NCI-H1105 (cell line): ENCODE measurements at regions not wholly inside any gene's neighbourhood (a gene's known extent, or its start where the extent isn't known, plus 50 kb on each side); places are given as distances from the start of the nearest gene placed in this dataset.

ENCODE experiments used
- DNase-seq: peaks from one replicate; lab custom pipeline; 2025; lab: John Stamatoyannopoulos, UW

DNA sequence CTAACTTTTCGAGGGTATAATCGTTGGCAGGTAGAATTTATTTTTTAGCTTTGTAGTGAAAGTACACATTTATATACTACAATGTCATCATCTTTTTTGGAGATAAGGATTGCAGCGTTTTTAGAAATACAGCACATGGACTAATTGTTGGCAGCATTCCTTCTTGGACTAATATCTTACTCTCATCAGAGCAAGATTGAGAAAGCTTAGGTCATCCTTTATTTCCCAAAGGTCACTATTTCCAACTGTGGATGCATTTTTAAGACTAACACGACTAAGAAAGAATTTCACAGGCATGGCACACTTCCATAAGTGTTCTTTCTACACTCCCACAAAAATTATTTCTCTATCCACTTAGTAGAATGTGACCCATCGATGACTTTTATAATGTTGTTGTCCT is 732.3 kb downstream of the NCAM2 start:
- no peak for DNase-seq

DNA sequence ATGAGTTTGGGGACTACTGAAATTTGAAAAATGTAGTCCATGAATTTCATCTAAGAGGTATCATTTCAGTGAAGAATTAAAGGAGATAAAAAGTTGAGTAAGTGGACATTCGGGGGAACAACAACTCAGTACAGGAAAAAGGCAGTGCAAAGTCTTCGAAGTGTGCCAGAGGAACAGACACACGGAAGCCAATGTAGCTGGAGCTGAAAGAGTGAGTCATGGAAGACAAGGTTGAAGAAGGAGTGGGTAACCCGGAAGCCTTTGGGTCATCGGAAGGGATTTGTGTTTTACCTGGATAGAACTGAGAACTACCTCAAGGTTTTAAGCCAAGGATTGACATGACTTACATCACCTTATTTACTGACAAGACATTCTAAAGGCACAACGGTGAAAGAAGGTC is 733.4 kb downstream of the NCAM2 start:
- DNase-seq = no peak

DNA sequence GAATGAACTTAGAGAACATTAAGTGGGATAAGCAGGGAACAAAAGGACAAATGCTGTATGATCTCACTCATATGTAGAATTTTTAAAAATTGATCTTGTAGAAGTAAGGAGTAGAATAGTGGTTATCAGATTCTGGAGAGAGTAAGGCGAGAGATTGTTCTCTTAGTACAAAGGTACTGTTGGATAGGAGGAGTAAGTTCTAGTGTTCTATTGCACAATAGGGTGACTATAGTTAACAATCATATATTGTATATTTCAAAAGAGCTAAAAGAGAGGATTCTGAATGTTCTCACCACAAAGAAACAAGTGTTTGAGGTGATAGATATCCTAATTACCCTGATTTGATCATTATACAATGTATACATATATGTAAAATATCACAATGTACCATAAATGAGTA is 735.9 kb downstream of the NCAM2 start:
- no peak for DNase-seq

- DNase-seq = no peak
These were observed 739.0 kb downstream of the NCAM2 start for GRCh38 chr21:21737186-21737585.

GRCh38 chr21:21740207-21740606 is 742.0 kb downstream of the NCAM2 start:
- DNase-seq = no peak

DNA sequence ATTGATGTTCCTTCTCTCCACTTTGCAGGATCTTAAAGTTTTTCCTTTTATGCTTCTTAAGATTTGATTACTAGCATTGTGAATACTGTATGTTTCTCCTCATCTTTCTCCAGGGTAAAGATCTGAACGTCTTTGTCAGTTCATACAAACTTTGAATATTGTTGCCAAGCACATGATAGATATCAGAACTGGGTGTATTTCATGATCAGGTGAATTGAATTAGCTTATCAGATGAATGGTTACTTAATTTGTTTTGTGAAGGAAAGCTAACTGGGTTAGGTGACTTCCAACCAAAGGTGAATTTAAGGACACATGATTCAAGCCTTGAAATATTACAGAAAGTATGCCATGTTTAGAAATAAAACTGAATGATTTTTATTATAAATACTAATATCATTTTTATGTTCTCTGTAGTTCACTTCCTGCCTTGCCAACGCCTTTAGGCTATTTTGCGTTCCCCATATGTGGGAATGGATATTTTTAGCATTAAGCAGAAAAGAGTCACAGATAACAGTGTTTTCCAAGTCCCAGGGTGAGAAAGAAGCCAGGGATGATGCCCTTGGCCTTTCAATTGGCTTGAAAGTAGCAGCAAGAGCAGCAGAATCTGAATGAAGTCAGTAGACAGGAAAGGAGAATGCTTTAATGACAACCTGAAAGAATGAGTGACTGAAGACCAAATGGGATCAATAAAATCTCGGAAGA is 752.1 kb downstream of the NCAM2 start:
- DNase-seq = no peak

GRCh38 chr21:21751286-21751685 is 753.1 kb downstream of the NCAM2 start:
- DNase-seq = no peak

- DNase-seq = no peak
These were observed 764.6 kb downstream of the NCAM2 start for GRCh38 chr21:21762855-21763254.

GRCh38 chr21:21764281-21764680 is 766.1 kb downstream of the NCAM2 start:
- DNase-seq = no peak

GRCh38 chr21:21767276-21767675 is 769.1 kb downstream of the NCAM2 start:
- no peak for DNase-seq

DNA sequence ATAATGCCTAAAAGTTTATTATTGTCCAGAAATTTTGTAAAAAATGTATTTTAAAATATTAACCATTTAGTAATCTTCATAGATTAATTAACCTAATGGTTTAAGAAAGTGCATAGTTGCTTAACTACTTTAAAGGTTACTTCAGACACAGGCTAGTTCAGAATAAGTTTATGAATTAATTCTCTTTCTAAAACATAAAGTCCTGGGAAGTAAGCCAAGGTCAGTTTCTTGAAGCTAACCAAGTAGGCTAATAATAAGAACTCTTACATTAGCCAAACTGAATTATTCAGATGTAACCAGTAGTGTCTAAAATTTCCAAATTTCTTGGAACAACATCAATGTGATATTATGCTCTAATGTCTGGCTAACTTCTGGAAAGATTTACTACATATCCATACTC is 790.4 kb downstream of the NCAM2 start:
- no peak for DNase-seq

GRCh38 chr21:21801921-21802320 is 803.7 kb downstream of the NCAM2 start:
- no peak for DNase-seq

DNA sequence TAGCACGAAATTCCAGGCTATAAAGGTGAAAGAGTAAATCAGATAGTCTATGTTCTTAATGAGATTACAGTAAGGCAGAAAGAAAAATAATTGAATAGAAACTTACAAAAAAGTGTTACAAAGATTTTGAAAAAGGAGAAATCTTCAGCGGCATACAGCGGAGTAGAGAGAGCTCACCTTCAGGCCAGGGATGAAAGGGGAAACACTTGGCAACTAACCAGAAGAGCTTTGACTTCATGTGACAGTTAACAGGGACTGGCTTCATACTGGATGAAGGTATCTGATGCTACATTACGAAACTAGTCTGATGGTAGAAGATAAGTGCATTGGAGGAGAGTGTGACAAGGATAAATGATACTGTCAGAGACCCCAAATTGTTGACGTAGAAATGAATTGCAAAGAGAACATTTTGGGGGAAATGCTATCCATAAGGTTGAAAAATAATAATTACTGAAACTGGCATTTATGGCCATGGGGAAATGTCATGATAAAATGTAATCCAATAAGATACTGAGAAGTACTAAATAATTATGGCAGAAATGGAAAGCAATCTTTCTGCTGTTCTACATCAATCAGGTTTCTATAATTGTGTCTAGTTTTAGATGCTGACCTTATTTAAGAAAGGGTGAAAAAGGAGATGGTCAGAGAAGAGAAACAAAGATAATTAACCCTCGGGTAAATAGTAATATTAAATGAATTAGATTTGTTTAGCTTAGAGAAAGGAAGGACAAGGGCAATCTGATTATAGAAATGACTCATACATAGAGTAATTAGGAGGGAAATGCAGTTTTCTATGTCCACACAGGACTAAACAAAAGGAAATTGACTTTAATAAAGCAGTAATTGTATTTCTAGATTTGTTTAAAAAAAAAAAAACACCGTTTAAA is 808.7 kb downstream of the NCAM2 start:
- DNase-seq = no peak

DNA sequence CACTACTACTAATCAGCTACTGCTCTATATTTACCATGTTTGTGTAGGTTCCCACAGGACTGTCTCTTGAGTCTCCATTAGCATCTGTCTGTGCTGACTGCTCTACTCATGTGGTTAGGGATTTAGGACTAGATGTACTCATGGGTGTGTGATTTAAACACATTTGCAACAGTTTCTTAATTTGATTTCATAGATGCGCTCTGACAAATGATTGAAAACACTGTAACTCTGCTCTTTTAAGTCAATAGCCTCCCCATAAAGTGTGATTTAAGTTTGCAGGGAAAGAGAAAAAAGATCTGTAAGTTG is 809.3 kb downstream of the NCAM2 start:
- no peak for DNase-seq

DNA sequence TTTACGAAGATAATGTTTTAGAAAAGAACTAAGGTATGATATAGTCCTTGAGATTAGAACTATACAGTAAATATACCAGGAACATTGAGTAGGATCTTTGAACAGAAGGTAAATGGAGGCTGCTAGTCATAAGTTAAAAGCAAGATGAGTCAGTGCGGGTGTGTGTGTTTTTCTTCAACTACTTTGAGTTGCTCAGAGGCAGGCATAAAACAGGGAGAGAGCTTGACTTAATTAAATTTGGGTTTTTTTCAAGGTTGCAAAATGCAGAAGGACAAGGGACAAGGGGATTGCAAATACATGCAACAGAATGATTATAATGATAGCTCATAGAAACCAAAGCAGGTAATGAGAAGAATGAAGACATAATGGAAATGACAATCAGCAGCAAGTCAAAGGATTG is 815.1 kb downstream of the NCAM2 start:
- DNase-seq = no peak

- DNase-seq = no peak
These were observed 815.7 kb downstream of the NCAM2 start for GRCh38 chr21:21813934-21814333.

DNA sequence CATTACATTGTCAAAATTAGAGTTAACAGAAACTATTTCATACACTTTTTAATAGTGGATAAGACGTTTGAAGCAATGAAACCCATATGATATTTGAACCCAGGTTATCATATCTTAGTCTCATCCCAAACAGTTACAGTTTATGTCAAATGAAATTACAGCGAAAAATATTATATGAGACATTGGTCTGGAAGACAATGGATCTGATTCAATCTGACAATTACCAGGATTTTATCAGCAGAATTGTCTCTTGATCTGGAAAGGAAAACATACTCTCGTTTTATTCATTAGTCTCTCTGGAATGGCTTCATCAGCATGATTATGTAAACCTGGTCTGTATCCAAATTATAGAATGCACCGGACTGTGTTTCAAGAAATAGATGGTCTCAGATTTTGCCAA is 818.6 kb downstream of the NCAM2 start:
- DNase-seq = no peak

DNA sequence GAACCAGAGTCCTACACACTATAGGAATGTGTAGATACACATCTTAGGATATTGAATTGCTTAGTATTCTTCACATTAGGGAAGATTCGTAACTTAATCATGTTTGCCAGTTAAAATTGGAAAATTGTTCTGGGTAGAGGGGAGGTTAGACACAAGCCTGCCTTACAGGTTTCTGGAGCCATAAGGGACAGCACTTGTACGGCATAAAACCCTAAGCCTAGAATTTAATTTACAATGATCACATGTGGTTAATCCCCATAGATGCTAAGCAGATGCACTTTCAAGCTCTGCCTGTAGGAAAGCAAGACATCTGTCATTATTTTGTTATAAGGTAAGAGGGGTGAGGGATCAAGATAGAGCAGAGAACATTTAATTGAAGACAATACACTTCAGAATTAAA is 820.7 kb downstream of the NCAM2 start:
- no peak for DNase-seq

DNA sequence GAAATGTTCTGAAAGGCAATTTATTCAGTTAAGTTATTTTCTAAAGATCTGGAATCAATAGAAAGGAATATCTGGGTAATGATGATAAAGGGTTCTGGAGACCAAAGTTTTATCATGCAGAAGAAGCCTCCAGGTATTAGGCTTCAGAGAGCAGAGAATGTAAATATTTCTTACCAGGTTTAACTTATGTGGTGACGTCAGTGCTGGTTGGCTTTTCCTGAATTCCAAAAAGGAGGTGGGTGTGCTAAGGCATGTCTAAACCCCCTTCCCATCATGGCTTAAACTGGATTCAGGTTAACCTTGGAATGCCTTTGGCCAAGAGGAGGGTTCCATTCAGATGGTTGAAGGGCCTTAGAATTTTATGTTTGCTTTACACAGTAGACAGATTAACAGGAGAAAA is 829.9 kb downstream of the NCAM2 start:
- DNase-seq = no peak

- no peak for DNase-seq
These were observed 832.8 kb downstream of the NCAM2 start for GRCh38 chr21:21831036-21831435.

- no peak for DNase-seq
These were observed 847.7 kb downstream of the NCAM2 start for GRCh38 chr21:21845901-21846300.

- DNase-seq = no peak
These were observed 853.0 kb downstream of the NCAM2 start for GRCh38 chr21:21851205-21851604.

- no peak for DNase-seq
These were observed 853.4 kb downstream of the NCAM2 start for GRCh38 chr21:21851657-21852056.
